ENCODE measurements at regions not wholly inside any gene's neighbourhood (a gene's known extent, or its start where the extent isn't known, plus 50 kb on each side); places are given as distances from the start of the nearest gene placed in this dataset.

DNA sequence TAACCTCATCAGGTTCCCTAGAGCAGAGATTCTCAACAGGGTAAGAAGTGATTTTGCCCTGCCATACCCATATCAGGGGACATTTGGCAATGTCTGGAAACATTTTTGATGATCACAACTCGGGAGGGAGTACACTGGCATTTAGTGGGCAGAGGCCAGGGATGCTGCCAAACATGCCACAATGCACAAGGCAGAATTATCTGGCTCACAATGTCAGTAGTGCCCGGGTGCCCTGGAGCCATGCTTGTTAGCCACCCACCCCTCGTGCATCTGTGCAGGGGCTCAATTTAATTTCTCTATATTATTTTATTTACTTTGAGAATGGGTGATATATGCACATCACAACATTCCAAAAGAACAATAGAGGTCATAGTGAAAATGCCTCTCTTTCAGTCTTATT lies 82.0 kb upstream of the DHX15 start:
- POLR2A ChIA-PET, result no interaction called here
- Histone ChIP-seq H3K36me3 (ENCODE audit: control insufficient read depth in 2 of 3, insufficient read depth in 3 of 3, low read length in 3 of 3) (no peaks in the 10 kb centered on the region), H3K27ac (ENCODE audit: low read depth, low read length) (no peak overlapping the region), H3K27me3 (ENCODE audit: control insufficient read depth in 2 of 2, insufficient read depth in 2 of 2, low read length in 2 of 2) (no peaks in the 10 kb centered on the region), H3K4me3 (ENCODE audit: low read length) (no peak overlapping the region), H3K4me1 (ENCODE audit: control insufficient read depth in 2 of 2, insufficient read depth in 2 of 2, low read length in 2 of 2) (no peaks in the 10 kb centered on the region), H3K9me3 (ENCODE audit: control insufficient read depth in 2 of 3, low read length in 3 of 3) (no peaks in the 10 kb centered on the region)
- Mint-ChIP-seq H3K4me1 (no peaks in the 10 kb centered on the region), H3K9me3 (peaks cover 0 to 3% (median 0%) of the 10 kb centered on the region in 11 donors), H3K4me3 (no peak overlapping the region), H3K27ac (no peak overlapping the region), H3K36me3 (no peaks in the 10 kb centered on the region), H3K27me3 (peaks cover 0 to 40% (median 24%) of the 10 kb centered on the region in 5 donors)
- DNase-seq, result no peak
- CTCF ChIA-PET, result no interaction called here
- intact Hi-C loops (cut with micrococcal nuclease), result no loop called here
- no peak for ATAC-seq

DNA sequence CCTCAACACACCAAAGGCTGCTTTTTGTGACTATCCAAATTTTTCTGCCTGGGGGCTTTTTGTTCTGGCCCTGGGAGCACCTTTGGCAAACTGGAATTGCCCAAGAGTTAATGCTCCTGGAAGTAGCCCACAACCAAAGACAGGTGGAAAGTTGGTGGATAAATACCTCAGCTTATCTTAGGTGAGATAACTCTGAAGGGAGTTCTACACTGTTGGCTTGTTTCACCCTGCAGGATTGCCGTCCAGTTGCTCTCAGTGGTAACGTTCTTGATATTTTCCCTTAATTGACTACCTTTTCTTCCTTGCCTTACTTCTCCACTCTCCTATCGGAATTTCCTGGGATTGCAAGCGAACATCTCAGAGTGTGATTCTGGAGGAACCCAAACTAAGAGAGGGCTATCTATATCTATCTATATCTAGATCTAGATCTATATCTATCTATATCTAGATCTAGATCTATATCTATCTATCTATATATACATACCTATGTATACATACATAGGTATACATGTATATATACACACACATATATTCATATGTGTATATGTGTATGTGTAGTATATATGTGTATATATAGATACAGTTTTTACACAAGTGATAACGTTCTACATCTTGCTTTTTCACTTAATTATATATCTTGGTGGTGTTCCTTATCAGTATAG lies 82.6 kb upstream of the DHX15 start:
- Mint-ChIP-seq H3K4me3 (no peak overlapping the region), H3K4me1 (no peaks in the 10 kb centered on the region), H3K27me3 (peaks cover 0 to 46% (median 28%) of the 10 kb centered on the region in 5 donors), H3K27ac (no peak overlapping the region), H3K9me3 (peaks cover 0 to 6% (median 0%) of the 10 kb centered on the region in 11 donors), H3K36me3 (peaks cover 0 to 4% (median 0%) of the 10 kb centered on the region in 5 donors)
- intact Hi-C loops (cut with micrococcal nuclease), result no loop called here
- ATAC-seq (no peak), DNase-seq (no peak)
- Histone ChIP-seq H3K9me3 (ENCODE audit: control insufficient read depth in 2 of 3, low read length in 3 of 3) (no peaks in the 10 kb centered on the region), H3K4me1 (ENCODE audit: control insufficient read depth in 2 of 2, insufficient read depth in 2 of 2, low read length in 2 of 2) (no peaks in the 10 kb centered on the region), H3K27ac (ENCODE audit: low read depth, low read length) (no peak overlapping the region), H3K36me3 (ENCODE audit: control insufficient read depth in 2 of 3, insufficient read depth in 3 of 3, low read length in 3 of 3) (no peaks in the 10 kb centered on the region), H3K4me3 (ENCODE audit: low read length) (no peak overlapping the region), H3K27me3 (ENCODE audit: control insufficient read depth in 2 of 2, insufficient read depth in 2 of 2, low read length in 2 of 2) (no peaks in the 10 kb centered on the region)
- ChIA-PET CTCF (no interaction called here), POLR2A (no interaction called here)

DNA sequence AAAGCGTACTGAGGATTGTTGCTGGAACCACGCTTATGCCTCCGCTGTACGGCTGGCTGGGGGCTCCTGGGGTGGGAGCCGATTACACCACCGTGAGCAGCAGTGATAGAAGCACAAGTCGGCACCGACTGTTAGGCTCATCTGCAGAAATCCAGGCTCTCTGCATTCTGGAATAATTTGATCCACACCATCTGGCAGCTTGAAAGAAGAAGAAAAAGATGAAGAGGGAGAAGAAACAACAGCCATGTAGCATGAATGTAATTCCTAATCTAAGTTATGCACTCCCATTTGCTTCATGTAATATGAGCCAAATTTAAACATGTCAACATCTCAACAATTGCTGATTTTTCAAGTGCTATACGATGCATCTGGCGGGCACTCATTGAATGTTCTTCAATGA lies 84.6 kb upstream of the DHX15 start:
- Histone ChIP-seq H3K36me3 (ENCODE audit: control insufficient read depth in 2 of 3, insufficient read depth in 3 of 3, low read length in 3 of 3) (no peaks in the 10 kb centered on the region), H3K4me1 (ENCODE audit: control insufficient read depth in 2 of 2, insufficient read depth in 2 of 2, low read length in 2 of 2) (no peaks in the 10 kb centered on the region), H3K9me3 (ENCODE audit: control insufficient read depth in 2 of 3, low read length in 3 of 3) (no peaks in the 10 kb centered on the region), H3K4me3 (ENCODE audit: low read length) (no peak overlapping the region), H3K27ac (ENCODE audit: low read depth, low read length) (no peak overlapping the region), H3K27me3 (ENCODE audit: control insufficient read depth in 2 of 2, insufficient read depth in 2 of 2, low read length in 2 of 2) (no peaks in the 10 kb centered on the region)
- ATAC-seq (no peak), DNase-seq (no peak)
- Mint-ChIP-seq H3K36me3 (peaks cover 0 to 4% (median 0%) of the 10 kb centered on the region in 5 donors), H3K4me1 (no peaks in the 10 kb centered on the region), H3K9me3 (peaks cover 0 to 6% (median 0%) of the 10 kb centered on the region in 11 donors), H3K4me3 (no peak overlapping the region), H3K27me3 (peaks cover 0 to 54% (median 25%) of the 10 kb centered on the region in 5 donors), H3K27ac (no peak overlapping the region)
- CTCF ChIA-PET, result no interaction called here
- POLR2A ChIA-PET, result no interaction called here
- intact Hi-C loops (cut with micrococcal nuclease), result no loop called here

DNA sequence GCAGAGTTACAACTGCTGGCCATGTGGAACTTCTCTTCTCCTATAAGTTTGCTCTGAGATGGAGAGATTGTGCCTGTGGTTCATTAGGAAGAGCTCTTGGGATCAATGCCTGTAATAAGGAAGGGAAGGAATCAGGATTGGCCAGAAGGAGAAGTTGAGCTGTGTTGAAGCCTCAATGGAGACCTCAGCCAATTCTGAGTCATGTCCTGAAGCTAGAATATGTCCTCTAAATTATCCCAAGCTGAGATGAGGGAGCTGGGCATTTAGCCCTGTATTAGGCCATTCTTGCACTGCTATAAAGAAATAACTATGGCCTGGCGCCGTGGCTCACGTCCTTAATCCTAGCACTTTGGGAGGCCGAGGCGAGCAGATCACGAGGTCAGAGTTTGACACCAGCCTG lies 85.4 kb upstream of the DHX15 start:
- no peak for DNase-seq
- H3K27me3 ChIP-seq (ENCODE audit: control insufficient read depth in 2 of 2, insufficient read depth in 2 of 2, low read length in 2 of 2), result no peaks in the 10 kb centered on the region
- CTCF ChIA-PET, result no interaction called here
- peaks cover 0 to 4% (median 0%) of the 10 kb centered on the region in 5 donors for H3K36me3 Mint-ChIP-seq
- no peak overlapping the region for H3K27ac Mint-ChIP-seq
- peaks cover 0 to 6% (median 0%) of the 10 kb centered on the region in 11 donors for H3K9me3 Mint-ChIP-seq
- H3K4me3 Mint-ChIP-seq, result no peak overlapping the region
- no peaks in the 10 kb centered on the region for H3K9me3 ChIP-seq (ENCODE audit: control insufficient read depth in 2 of 3, low read length in 3 of 3)
- H3K4me3 ChIP-seq (ENCODE audit: low read length), result no peak overlapping the region
- H3K27me3 Mint-ChIP-seq, result peaks cover 0 to 53% (median 27%) of the 10 kb centered on the region in 5 donors
- H3K36me3 ChIP-seq (ENCODE audit: control insufficient read depth in 2 of 3, insufficient read depth in 3 of 3, low read length in 3 of 3), result no peaks in the 10 kb centered on the region
- H3K4me1 ChIP-seq (ENCODE audit: control insufficient read depth in 2 of 2, insufficient read depth in 2 of 2, low read length in 2 of 2), result no peaks in the 10 kb centered on the region
- H3K4me1 Mint-ChIP-seq, result no peaks in the 10 kb centered on the region
- no peak for ATAC-seq
- intact Hi-C loops (cut with micrococcal nuclease), result no loop called here
- H3K27ac ChIP-seq (ENCODE audit: low read depth, low read length), result no peak overlapping the region
- POLR2A ChIA-PET, result no interaction called here

DNA sequence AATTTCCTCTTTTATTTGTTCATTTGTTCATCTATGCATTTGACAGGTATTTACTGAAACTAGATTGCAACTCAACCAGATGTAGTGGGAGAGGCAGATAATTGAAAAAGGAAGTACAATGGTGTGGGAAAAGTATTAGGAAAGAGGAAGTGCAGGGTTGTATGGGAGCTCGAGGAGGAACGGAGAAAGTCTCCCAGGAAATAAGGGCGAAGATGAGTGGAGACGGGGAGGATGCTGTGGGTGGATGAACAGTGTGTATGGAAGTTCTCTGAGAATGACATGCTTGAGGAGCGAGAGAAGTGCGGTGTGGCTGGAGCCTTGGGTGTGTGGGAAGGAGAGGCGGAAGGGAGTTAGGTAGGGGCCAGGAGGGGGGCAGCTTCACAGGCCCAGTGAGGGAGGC lies 87.5 kb upstream of the DHX15 start:
- Mint-ChIP-seq H3K4me1 (no peaks in the 10 kb centered on the region), H3K9me3 (peaks cover 0 to 19% (median 6%) of the 10 kb centered on the region in 11 donors), H3K27me3 (peaks cover 0 to 42% (median 25%) of the 10 kb centered on the region in 5 donors), H3K27ac (no peak overlapping the region), H3K36me3 (peaks cover 0 to 4% (median 0%) of the 10 kb centered on the region in 5 donors), H3K4me3 (no peak overlapping the region)
- H3K36me3 ChIP-seq (ENCODE audit: control insufficient read depth in 2 of 3, insufficient read depth in 3 of 3, low read length in 3 of 3), result no peaks in the 10 kb centered on the region
- H3K9me3 ChIP-seq (ENCODE audit: control insufficient read depth in 2 of 3, low read length in 3 of 3), result peaks cover 0 to 5% (median 0%) of the 10 kb centered on the region in 3 experiments
- no peak overlapping the region for H3K27ac ChIP-seq (ENCODE audit: low read depth, low read length)
- CTCF ChIA-PET, result no interaction called here
- no peak for DNase-seq
- ATAC-seq, result no peak
- H3K4me3 ChIP-seq (ENCODE audit: low read length), result no peak overlapping the region
- POLR2A ChIA-PET, result no interaction called here
- H3K27me3 ChIP-seq (ENCODE audit: control insufficient read depth in 2 of 2, insufficient read depth in 2 of 2, low read length in 2 of 2), result no peaks in the 10 kb centered on the region
- no peaks in the 10 kb centered on the region for H3K4me1 ChIP-seq (ENCODE audit: control insufficient read depth in 2 of 2, insufficient read depth in 2 of 2, low read length in 2 of 2)
- intact Hi-C loops (cut with micrococcal nuclease), result no loop called here

DNA sequence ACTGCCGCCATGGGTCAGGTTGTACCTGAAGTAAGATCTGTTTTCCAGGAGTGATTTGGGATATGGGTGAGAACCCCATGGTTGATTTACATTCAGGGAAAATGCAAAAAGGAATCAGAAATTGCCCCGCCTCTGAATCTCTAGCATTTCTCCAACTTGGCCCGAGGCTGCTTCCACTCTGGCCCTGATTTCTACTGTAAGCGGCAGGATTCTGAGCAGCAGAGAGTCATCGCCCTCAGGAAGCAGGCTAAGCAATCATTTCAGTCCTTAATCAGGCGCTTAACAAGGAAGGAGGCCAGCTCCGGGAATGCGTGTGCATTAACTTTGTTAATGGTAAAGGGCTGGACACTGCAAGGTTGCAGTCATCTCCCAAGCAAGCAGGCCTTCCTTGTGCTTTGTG lies 88.5 kb upstream of the DHX15 start:
- Mint-ChIP-seq H3K9me3 (peaks cover 0 to 20% (median 6%) of the 10 kb centered on the region in 11 donors), H3K27me3 (peaks cover 0 to 41% (median 27%) of the 10 kb centered on the region in 5 donors), H3K4me3 (no peak overlapping the region), H3K4me1 (no peaks in the 10 kb centered on the region), H3K36me3 (peaks cover 0 to 4% (median 0%) of the 10 kb centered on the region in 5 donors), H3K27ac (no peak overlapping the region)
- ChIA-PET CTCF (no interaction called here), POLR2A (no interaction called here)
- no peak overlapping the region for H3K27ac ChIP-seq (ENCODE audit: low read depth, low read length)
- H3K27me3 ChIP-seq (ENCODE audit: control insufficient read depth in 2 of 2, insufficient read depth in 2 of 2, low read length in 2 of 2), result no peaks in the 10 kb centered on the region
- H3K9me3 ChIP-seq (ENCODE audit: control insufficient read depth in 2 of 3, low read length in 3 of 3), result peaks cover 0 to 5% (median 0%) of the 10 kb centered on the region in 3 experiments
- H3K4me1 ChIP-seq (ENCODE audit: control insufficient read depth in 2 of 2, insufficient read depth in 2 of 2, low read length in 2 of 2), result no peaks in the 10 kb centered on the region
- intact Hi-C loops (cut with micrococcal nuclease), result no loop called here
- ATAC-seq (no peak), DNase-seq (no peak)
- no peaks in the 10 kb centered on the region for H3K36me3 ChIP-seq (ENCODE audit: control insufficient read depth in 2 of 3, insufficient read depth in 3 of 3, low read length in 3 of 3)
- no peak overlapping the region for H3K4me3 ChIP-seq (ENCODE audit: low read length)

DNA sequence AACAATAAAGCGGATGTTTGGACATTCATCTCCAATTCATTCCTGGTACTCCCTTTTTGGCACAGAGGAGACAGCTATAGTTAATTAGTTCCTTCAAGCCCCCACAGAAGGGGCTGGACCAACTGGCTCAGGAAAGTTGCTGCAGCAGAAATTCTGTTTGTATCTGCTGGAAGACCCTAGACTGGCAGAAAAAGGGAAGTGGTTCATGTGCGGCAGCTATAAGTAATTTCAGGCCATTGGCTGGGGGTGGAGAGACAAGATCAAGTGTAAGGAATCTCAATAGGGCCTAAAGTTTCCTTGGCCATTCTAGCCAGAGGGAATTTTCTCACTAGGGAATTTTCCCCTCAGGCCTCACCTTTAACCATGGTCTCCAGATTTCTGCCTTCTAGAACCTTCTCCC lies 89.9 kb upstream of the DHX15 start:
- ATAC-seq (no peak), DNase-seq (no peak)
- POLR2A ChIA-PET, result no interaction called here
- Mint-ChIP-seq H3K4me1 (no peaks in the 10 kb centered on the region), H3K27me3 (peaks cover 0 to 52% (median 26%) of the 10 kb centered on the region in 5 donors), H3K4me3 (no peak overlapping the region), H3K9me3 (peaks cover 0 to 20% (median 6%) of the 10 kb centered on the region in 11 donors), H3K36me3 (peaks cover 0 to 4% (median 0%) of the 10 kb centered on the region in 5 donors), H3K27ac (no peak overlapping the region)
- Histone ChIP-seq H3K27ac (ENCODE audit: low read depth, low read length) (no peak overlapping the region), H3K27me3 (ENCODE audit: control insufficient read depth in 2 of 2, insufficient read depth in 2 of 2, low read length in 2 of 2) (no peaks in the 10 kb centered on the region), H3K4me1 (ENCODE audit: control insufficient read depth in 2 of 2, insufficient read depth in 2 of 2, low read length in 2 of 2) (no peaks in the 10 kb centered on the region), H3K9me3 (ENCODE audit: control insufficient read depth in 2 of 3, low read length in 3 of 3) (peaks cover 0 to 5% (median 0%) of the 10 kb centered on the region in 3 experiments), H3K4me3 (ENCODE audit: low read length) (no peak overlapping the region), H3K36me3 (ENCODE audit: control insufficient read depth in 2 of 3, insufficient read depth in 3 of 3, low read length in 3 of 3) (no peaks in the 10 kb centered on the region)
- intact Hi-C loops (cut with micrococcal nuclease), result no loop called here
- CTCF ChIA-PET, result no interaction called here

Measured in naive thymus-derived CD4-positive, alpha-beta T cell (primary cell).